HG03571 (cell line): ENCODE measurements at regions not wholly inside any gene's neighbourhood (a gene's known extent, or its start where the extent isn't known, plus 50 kb on each side); places are given as distances from the start of the nearest gene placed in this dataset.

Experiments used
- ATAC-seq: cut with Tn5 transposase; IDR thresholded peaks from one replicate; pipeline ENCODE4 v1.9.1; 2021; ENCODE audit not compliant: unreplicated experiment

DNA sequence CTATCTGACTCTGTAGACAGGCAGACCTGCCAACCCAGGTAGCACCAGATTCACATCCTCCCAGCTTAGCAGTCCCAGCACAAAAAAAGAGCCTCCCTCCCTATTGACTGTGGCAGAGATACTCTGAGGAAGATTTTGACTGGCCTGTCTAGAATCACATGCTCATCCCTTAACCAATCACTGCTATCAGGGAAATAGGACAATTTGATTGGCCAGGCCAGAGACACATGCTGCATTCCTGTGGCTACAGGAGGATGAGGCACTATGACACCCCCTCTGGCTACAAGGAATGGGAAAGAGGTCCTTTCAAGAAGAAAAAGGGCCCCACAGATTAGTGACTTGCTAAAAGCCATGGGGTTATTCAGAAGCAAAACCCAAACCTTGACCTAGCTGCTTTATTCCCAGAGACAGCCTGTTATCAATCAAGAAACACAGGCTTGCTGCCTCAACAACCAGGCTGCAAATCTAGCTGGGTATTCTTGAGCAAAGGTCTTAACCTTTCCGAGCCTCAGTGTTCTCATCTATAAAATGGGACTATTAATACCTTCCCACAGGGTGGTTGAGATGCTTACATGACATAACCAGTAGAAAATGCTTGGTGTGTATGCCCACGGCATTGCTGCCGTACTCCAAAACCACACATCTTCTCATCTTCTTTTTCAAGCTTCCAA, 147.6 kb downstream of the BCOR start:
- ATAC-seq = no peak

GRCh38 chrX:39952989-39953388, 144.8 kb downstream of the BCOR start:
- no peak for ATAC-seq

GRCh38 chrX:39953879-39954278, 143.9 kb downstream of the BCOR start:
- no peak for ATAC-seq

DNA sequence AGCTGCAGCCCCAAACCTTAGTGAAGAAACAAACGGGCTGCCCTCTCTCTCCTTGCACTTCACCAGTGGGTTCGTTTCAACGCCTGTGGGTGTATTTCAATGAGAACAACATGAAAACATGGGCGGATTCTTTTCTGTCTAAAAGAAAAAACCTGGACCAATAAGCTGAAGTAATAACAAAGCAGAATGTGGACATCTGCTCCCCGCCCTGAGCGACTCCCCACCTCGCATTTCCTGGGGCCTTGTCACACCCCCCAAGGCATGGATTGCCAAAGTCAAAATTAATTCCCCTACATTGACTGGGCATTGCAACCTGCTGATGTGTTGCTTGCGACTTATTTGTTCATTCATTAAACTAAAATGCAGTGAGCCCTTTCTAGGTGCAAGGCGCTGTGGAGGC, 142.9 kb downstream of the BCOR start:
- ATAC-seq = no peak

- ATAC-seq = no peak
Observed at GRCh38 chrX:39955625-39956024, 142.1 kb downstream of the BCOR start.

- no peak for ATAC-seq
Observed at GRCh38 chrX:39956803-39957394, 140.9 kb downstream of the BCOR start.

DNA sequence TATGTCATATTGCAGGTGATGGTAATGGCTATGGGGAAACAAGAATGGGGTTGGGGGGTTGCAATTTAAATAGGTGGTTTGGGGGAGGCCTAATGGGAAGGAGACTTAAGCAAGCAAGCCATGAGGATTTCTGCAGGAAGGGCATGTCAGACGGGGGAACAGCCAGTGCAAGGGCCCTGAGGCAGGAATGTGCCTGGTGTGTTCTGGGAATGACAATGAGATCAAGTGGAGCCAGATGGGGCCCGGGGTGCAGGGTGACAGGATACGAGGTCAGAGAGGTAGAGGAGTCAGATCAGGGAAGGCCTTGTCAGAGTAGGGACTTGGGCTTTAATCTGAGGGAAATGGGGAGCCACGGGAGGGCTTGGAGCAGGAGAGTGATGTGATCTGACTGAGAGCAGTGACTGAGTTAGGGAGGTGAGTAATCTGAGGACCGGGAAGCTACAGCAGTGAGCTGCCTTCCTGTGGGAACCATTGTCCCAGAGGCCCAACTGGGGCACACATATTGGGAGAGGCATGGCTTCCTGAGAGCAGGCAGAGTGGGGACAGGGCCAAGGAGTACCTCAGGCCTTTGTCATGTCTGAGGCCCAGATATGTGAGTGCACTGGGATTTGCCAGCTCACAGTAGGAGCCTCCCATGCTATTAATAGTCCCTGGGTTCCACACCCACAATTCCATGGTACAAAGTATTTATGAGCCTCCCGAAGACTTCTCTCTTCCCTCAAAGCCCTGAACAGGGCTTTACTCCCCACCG, 139.8 kb downstream of the BCOR start:
- no peak for ATAC-seq

GRCh38 chrX:39958850-39959249, 138.9 kb downstream of the BCOR start:
- no peak for ATAC-seq

DNA sequence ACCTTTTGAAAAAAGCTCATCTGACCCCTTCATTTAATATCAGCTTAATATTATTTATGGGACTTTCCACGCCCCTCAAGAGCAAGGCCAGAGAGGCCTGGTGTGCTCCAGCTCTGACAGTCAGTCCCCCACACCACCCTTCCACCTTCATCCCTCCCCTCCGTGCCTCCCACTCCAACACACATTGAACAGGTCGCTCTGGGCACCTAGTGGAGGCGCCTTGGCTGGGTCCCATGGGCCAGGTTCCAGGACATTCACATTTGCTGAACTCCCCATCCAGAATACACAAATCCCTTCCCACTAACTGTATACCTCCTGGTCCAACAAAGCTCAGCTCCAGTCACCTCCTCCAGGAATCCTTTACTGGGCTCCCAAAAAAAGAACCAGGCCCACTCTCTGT, 137.5 kb downstream of the BCOR start:
- no peak for ATAC-seq

DNA sequence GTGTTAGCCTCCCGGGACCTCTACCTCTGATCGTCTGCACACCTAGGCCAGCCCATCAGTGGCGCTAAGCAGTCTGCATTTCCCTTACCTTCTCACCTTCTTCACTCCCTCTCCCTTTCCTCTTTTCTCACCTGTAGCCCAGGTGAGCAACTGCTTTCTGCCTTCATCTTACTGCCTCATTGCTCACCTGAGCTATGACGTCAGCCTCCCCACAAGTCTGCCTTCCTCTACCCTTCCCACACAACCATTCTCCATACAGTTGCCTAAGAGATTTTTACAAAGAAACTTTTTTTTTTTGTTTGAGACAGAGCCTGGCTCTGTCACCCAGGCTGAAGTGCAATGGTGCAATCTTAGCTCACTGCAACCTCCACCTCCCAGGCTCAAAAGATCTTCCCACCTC, 136.3 kb downstream of the BCOR start:
- ATAC-seq = no peak

GRCh38 chrX:39965051-39965573, 132.6 kb downstream of the BCOR start:
- ATAC-seq = no peak

DNA sequence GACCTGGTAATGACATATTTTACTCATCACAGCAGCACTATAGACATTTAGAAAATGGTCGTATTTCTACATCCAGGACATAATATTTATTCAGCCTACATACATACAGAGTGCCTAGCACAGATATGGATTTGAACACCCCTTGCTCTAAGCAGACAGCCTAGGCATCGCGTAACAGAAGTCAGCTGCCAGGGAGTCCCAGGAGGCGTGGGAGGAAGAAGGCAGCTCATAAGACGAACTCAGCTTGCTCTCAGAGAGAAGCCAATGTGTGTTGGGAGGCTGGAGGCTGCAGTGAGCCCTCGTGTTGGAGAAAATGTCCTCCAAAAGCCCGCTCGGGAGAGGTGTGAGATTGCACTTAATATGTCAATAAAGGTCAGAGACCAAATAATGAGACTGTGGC, 131.6 kb downstream of the BCOR start:
- ATAC-seq = no peak

- no peak for ATAC-seq
Observed at GRCh38 chrX:39967348-39967747, 130.4 kb downstream of the BCOR start.

- no peak for ATAC-seq
Observed at GRCh38 chrX:39969099-39969818, 128.5 kb downstream of the BCOR start.

DNA sequence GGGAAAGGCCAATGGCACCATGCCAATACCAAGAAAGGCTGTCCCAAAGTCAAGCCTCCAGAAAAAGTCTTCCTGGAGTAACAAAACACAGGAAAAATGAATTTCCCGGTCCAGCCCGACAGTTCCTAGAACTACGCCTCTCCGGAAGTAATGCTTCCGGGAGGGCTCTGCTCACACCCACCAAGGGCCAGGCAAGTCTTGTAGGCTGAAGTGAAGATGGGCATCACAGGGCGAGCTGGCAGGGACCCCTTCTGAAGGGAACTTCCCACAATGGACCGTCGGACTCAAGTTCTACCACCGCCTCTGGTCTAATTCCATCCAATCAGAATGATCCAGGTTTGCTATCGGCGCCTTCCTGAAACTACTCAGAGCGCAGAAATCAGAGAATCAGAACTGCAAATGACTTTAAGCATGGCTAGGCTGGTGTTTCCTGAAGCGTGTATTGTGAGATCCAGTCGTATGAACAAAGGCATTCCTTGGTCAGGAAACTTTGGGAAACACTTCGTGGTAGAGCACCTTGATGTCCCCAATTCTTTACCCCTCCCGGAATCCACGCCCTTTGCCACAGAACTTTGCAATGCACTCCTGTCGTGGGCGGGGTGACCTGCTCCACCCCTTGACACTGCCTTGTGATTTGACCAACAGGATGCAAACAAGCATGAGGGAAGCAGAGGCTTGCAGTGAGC, 127.8 kb downstream of the BCOR start:
- no peak for ATAC-seq

- ATAC-seq = no peak
Observed at GRCh38 chrX:39971760-39972159, 126.0 kb downstream of the BCOR start.

DNA sequence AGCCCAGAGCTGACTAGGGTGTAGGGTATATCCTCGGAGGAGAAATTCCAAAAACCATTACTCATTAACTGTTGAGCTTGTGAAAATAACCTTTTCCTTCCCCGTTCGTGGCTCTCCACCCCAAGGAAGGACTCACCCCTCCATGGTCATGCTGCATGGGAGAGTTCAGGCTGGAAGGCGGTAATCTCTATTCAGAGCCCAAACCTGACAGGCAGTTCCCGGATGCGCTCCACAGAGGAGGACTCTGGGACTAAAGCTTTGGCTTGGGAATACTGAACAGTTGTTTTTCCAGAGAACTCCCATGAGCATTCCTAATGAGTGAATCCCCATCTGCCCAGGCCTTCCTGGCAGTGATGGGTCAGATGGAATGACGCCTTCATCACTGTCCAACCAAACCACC, 125.4 kb downstream of the BCOR start:
- no peak for ATAC-seq

DNA sequence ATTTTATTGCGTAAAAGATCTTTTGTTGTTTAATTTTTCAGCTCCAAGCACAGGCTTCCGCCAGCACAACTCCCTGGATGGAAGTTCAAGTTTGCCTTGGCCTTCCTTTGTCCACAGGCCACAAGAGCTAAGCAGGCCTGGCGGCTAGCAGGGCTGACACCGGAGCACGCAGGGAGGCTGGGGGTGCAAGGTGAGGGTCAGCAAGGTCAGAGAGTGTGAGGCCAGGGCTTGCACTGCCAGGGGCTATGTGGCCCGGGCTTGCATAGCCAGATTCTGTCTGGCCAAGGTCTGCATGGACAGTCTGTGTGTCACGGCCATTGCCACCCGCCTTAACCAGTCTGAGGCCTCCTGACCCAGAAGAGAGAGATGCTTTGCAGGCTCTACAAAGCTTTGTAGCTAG, 123.9 kb downstream of the BCOR start:
- ATAC-seq = no peak

GRCh38 chrX:39974270-39974669, 123.5 kb downstream of the BCOR start:
- ATAC-seq = no peak

DNA sequence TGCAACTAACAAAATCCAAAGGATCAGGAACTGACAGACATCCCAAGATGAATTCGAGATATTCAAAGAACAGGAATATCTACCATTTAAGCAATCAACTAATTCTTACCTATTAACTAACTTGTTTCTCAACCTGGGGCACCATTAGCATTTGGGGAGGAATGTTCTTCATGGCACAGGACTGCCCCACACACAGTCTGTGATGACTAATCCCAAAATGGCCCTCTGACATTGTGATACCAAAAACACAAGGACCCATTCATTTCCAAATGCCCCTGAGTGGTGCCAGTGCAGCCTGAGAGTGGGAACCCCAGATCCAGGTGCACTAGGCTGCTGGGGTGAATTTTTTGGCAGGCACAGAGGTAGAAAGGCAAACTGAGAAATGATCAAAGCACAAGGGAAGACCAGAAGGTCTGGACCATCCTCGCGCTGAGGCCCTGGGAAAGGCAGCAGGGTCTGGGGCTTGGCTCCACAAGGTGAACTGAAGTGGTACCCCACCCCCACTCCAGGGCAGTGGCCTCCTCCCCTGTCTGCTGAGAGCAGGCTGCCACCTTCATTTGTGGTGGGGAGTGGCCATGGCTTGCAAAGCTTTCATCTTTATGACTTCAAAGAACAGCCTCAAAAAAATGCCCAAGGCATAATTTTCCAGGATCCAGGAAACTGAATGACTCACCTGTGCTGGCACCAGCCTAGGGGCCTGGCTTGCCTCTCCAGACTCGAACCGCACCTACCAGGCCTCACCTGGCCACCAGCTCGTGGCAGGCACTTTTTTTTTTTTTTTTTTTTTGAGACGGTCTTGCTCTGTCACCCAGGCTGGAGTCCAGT, 122.4 kb downstream of the BCOR start:
- ATAC-seq = no peak
